ENCODE measurements at regions not wholly inside any gene's neighbourhood (a gene's known extent, or its start where the extent isn't known, plus 50 kb on each side); places are given as distances from the start of the nearest gene placed in this dataset.

- no peak for TF ChIP-seq CHD7 (IDR thresholded peaks at IDR 0.05; ENCODE audit: insufficient replicate concordance, low read length)
- no peak for TF ChIP-seq FOSL1 (IDR thresholded peaks at IDR 0.05; ENCODE audit: insufficient read depth, low read depth, low read length)
- no peak for TF ChIP-seq HDAC6 (IDR thresholded peaks at IDR 0.05; ENCODE audit: low read depth, low read length)
- TF ChIP-seq BCL11A (IDR thresholded peaks at IDR 0.05; ENCODE audit: low read depth in 2 of 2, low read length in 2 of 2) = no peak
- no peak for TF ChIP-seq CBX5 (IDR thresholded peaks at IDR 0.05; ENCODE audit: low read depth, low read length)
- no peak for TF ChIP-seq CEBPB (IDR thresholded peaks at IDR 0.05; ENCODE audit: low read depth, low read length)
- no peak for TF ChIP-seq SP1 (IDR thresholded peaks at IDR 0.05; ENCODE audit: low read depth, low read length)
- no peak for TF ChIP-seq ATF3 (IDR thresholded peaks at IDR 0.05; ENCODE audit: insufficient read depth, low read depth, low read length)
- no peak for TF ChIP-seq NANOG (IDR thresholded peaks at IDR 0.05; ENCODE audit: insufficient read depth, low read depth, low read length, poor library complexity, severe bottlenecking)
Measured at GRCh38 chr2:105536175-105536574, 137.3 kb upstream of the FHL2 start (continued).
